Stimulated activated CD4-positive, alpha-beta T cell treated with anti-CD3 and anti-CD28 coated beads, Interleukin-2, amount 100 ng/mL, for 24 hours (primary cell): ENCODE measurements at regions not wholly inside any gene's neighbourhood (a gene's known extent, or its start where the extent isn't known, plus 50 kb on each side); places are given as distances from the start of the nearest gene placed in this dataset.

ENCODE experiments used
- DNase-seq, 2 donors: peaks; one replicate each; pipeline ENCODE4 v3.0.0-alpha.2; 2020

- DNase-seq: no peak
Observed at GRCh38 chr15:36498916-36499315, 80.5 kb upstream of the CDIN1 start.

GRCh38 chr15:36499412-36500389, 79.7 kb upstream of the CDIN1 start:
- no peak for DNase-seq

- no peak for DNase-seq
Observed at GRCh38 chr15:36501063-36501678, 78.3 kb upstream of the CDIN1 start.

GRCh38 chr15:36502509-36502908, 76.9 kb upstream of the CDIN1 start:
- DNase-seq: no peak

GRCh38 chr15:36506733-36507356, 72.6 kb upstream of the CDIN1 start:
- no peak for DNase-seq

GRCh38 chr15:36507458-36507857, 72.0 kb upstream of the CDIN1 start:
- no peak for DNase-seq

- DNase-seq: no peak
Observed at GRCh38 chr15:36511594-36511993, 67.8 kb upstream of the CDIN1 start.

GRCh38 chr15:36517758-36518157, 61.7 kb upstream of the CDIN1 start:
- no peak for DNase-seq

GRCh38 chr15:36519067-36519466, 60.4 kb upstream of the CDIN1 start:
- DNase-seq: no peak

GRCh38 chr15:36525430-36525829, 54.0 kb upstream of the CDIN1 start:
- DNase-seq: no peak

- DNase-seq: no peak
Observed at GRCh38 chr15:36527235-36528162, 51.9 kb upstream of the CDIN1 start.

- no peak for DNase-seq
Observed at GRCh38 chr15:36529296-36530011, 50.0 kb upstream of the CDIN1 start.
